SIG-M5 treated with dmso at 0.1 percent for 504 hours (cell line): ENCODE measurements at regions not wholly inside any gene's neighbourhood (a gene's known extent, or its start where the extent isn't known, plus 50 kb on each side); places are given as distances from the start of the nearest gene placed in this dataset.
"Not testable (repeated sequence)": the region's sequence is repeated elsewhere in the genome, so short reads cannot be mapped to it uniquely, and the experiment has no call there.

Experiments
- DNase-seq: peaks from one replicate; lab custom pipeline; 2025; ENCODE audit not compliant: unreplicated experiment; lab: John Stamatoyannopoulos, UW

DNA sequence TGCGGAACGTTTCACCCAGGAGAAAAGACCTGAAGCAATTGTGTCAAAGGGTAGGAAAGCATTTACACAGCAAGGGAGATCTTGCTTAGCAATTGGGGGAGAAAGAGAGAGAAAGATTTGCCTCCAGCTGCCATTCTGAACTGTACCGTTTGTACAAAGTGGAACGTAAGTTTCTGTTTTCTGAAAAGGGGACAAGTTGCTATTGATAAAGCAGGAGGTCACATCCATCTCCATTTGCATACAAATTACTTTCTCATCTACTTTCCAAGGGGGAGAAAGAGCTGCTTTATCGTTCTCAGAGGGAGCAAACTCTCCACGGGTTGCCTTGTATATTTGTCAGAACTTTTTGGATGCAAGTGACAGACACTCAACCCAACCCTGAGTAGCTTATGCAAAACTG, 92.0 kb upstream of the CARD11 start:
- no peak for DNase-seq

- DNase-seq = no peak
Observed at GRCh38 chr7:3138206-3138605, 94.5 kb upstream of the CARD11 start.

GRCh38 chr7:3138997-3139396, 95.3 kb upstream of the CARD11 start:
- DNase-seq = no peak

- DNase-seq = no peak
Observed at GRCh38 chr7:3140834-3141233, 97.2 kb upstream of the CARD11 start.

GRCh38 chr7:3141326-3141725, 97.7 kb upstream of the CARD11 start:
- no peak for DNase-seq

DNA sequence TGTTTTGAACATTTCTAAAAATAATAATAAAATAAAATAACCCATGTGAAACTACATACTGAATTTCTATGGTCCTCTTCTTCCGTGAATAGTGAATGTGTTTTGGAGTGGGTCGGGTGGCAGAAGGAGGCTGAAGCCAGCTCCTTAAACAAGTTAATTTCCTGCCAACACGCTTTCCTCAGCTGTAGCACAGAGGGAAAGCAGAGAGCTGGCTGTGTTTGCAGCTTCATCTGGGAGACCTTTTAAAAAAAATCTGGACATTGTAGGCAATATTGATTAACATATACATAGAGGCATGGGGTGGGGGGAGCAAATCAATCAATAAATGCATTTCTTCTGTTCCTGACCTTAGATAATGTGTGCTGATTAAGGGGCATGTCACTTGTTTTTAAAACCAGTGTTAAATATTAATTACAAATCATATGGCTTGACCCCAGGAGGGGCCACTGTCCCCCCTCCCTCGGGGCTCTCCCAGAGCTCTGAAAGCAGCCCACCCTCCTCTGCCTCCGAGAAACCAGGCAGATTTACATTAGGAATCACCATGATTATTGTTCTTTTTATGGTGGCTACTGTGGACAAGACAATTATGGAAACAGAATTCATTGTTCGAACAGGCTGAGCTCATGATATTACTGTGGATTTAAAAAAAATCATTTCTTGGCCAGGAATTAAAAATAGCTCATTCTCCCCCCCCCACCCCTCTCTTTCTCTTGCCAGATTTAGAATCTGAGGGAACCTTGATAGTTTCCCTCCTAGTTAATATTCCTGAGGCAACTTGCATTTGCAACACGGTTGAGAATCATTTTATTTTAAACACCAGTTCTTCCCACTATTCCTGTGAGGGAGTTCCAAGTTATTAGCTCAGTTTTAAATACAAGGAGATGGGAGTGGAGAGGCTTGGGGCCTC, 100.5 kb upstream of the CARD11 start:
- no peak for DNase-seq

DNA sequence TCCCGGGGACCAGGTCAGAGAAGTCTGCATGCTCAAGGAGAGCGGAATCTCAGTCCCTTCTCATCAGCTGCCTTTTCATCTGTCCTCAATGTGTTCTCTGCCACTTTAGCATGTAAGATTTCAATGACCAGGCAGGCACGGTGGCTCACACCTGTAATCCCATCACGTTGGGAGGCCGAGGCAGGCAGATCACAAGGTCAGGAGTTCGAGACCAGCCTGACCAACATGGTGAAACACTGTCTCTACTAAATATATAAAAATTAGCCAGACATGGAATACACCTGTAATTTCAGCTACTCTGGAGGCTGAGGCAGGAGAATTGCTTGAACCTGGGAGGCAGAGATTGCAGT, 101.1 kb upstream of the CARD11 start:
- DNase-seq = not testable (repeated sequence)

- peak; percentile 33 for DNase-seq
Observed at GRCh38 chr7:3146571-3147226, 103.0 kb upstream of the CARD11 start.

DNA sequence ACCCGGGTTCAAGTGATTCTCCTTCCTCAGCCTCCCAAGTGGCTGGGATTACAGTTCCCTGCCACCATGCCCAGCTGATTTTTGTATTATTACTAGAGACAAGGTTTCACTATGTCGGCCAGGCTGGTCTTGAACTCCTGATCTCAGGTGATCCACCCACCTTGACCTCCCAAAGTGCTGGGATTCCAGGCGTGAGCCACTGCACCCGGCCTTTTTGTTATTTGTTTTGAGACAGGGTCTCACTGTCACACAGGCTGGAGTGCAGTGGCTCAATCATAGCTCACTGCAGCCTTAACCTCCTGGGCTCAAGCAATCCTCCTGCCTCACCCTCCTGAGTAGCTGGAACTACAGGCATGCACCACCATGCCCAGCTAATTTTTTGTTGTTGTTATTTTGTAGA, 104.8 kb upstream of the CARD11 start:
- not testable (repeated sequence) for DNase-seq

GRCh38 chr7:3149231-3149995, 105.7 kb upstream of the CARD11 start:
- DNase-seq = no peak

DNA sequence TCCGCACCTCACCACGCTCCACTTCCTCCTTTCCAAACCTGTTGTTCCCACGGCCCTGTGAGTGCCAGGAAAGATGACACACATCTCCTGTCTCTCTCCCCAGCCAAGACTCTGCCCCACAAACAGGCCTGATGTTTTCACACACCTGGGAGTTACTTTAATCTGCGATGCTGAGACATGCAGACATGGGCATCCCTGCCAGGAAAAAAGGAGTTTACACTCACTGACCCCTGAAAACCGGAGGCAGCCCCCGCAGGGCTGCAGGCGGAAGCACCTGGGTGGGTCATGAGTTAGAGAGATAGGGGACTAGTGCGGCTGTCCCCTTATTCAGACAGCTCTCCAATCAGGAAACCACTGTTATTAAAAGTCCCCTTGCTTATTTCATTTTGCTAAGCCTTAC, 106.4 kb upstream of the CARD11 start:
- no peak for DNase-seq

DNA sequence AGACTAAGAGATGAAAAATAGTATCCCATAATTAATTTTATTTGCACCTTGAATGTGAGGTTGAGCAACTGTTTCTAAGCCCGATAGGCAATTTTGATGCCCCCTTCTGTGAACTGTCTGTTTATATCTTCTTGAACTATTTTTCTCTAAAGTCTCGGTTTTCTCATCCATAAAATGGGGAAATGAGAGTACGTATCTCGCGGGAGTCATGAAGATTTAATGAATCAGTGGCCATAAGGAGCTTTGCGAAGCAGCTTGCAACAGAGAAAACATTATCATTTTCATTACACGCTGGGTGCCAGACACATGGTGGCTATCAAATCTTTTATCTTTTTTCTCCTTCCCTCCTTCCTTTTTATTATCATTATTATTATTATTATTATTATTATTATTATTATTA, 108.1 kb upstream of the CARD11 start:
- DNase-seq = no peak

DNA sequence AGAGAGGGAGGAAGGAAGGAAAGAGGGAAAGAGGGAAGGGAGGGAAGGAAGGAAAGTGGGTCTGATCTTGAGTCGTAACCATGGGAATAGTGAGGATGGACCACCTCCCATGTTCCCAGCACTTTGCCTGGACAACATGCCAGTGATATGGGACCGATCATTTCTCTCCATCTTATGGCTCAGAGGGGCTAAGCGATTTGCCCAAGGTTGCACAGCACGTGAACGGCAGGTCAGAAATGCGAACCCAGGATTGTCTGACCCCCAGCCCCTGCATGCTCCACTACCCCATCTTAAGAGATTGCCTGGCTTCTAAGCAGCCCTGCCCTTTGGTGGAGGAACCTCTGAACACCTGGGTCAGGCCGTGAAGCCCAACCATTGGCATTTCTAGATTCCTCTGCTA, 109.0 kb upstream of the CARD11 start:
- no peak for DNase-seq

- no peak for DNase-seq
Observed at GRCh38 chr7:3153118-3153517, 109.5 kb upstream of the CARD11 start.

GRCh38 chr7:3154317-3154716, 110.7 kb upstream of the CARD11 start:
- DNase-seq = no peak

DNA sequence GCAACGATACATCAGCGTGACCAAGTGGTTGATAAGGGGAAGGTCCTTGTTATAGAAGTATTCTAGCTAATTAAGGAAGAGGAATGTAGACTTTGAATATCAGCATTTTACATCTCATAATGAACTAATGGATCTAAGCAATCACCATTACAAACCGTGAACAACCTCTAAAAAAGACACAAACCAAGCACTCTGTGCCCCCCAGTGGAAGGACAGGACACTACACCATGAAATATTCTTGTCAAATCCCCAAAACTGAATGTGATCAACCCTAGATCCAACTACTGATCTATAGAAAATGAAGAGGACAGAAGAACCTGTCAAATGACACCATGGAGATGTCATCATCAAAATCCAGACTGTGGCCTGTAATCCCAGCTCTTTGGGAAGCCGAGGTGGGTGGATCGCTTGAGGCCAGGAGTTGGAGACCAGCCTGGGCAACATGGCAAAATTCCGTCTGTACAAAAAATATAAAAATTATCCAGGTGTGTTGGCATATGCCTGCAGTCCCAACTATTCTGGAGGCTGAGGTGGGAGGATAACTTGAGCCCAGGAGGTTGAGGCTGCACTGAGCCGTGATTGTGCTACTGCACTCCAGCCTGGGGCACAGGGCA, 111.3 kb upstream of the CARD11 start:
- DNase-seq = peak; percentile 40

DNA sequence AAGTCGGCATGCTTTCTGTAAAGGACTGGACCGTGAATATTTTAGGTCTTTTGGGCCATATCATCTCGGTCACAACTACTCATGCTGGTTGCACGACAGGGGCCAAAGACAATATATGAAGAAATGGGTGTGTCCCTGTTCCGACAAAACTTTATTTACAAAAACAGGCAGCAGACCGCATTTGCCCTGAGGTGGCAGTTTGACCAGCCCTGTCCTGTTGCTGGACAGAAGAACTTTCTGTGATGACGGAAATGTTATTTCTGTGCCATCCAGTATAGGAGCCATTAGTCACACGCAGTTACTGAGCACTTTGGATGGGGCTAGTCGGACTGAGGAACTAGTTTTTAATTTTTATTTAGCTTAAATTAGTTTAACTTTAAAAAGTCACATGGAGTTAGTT, 112.8 kb upstream of the CARD11 start:
- DNase-seq = no peak

DNA sequence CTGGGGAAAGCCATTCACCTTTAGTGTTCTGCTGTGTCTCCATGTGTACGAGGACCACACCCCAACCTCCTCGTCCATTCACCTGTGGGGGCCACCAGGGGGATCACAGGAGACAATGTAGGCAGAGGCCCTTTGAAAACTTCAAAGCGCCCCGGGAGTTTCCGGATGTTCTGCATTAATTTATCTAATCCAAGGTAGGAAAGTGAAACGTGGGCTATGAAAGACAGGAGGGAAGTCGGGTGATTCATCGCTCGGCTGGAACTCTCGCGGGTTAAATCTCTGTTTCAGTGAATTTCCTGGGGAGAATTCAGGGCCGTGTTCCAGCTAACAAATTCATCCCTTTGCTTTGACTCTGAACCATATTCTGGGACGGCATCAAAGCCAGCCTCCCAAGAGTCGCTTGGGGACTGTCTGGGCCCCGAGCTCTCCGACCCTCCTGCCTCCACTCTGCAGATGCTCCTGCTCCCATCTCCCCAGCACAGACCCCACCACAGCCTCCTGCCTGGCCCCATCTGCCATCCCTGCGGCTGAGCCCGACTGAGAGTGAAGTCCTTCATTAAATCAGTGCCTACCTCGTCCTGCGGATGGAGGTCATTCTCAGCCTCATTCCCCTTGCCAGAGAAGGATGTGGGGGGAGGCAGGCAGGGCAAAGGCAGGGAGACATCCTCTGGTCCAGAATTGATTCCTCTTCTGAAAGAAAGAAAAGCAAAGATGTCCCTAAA, 114.1 kb upstream of the CARD11 start:
- DNase-seq = no peak

DNA sequence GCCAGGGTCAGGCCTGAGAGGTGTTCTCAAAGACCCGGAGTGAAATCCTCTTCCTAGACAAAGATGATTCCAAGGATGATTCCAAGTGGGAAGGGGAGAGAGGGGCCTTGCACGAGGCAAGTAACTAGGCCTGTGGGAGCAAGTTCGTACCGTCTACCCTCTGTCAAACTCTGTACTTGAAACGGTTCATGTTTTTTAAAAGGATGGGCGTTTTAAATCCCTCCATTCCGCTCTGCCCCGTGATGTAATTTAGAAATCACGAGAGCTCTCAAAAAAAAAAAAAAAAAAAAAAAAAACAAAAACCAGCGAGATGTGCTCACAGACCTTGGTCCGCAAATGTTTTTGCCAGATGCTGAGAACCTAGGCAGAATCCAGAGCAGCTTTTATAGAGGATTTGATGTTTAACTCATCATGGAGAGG, 114.7 kb upstream of the CARD11 start:
- DNase-seq = no peak

DNA sequence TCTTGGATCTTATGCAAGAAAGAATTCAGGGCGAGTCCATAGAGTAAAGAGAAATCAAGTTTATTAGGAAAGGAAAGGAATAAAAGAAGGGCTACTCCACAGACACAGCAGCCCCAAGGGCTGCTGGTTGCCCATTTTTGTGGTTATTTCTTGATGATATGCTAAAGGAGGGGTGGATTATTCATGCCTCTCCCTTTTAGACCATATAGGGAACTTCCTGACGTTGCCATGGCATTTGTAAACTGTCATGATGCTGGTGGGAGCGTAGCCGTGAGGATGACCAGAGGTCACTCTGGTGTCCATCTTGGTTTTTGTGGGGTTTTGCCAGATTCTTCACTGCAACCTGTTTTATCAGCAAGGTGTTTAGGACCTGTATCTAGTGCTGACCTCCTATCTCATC, 115.4 kb upstream of the CARD11 start:
- DNase-seq = no peak

DNA sequence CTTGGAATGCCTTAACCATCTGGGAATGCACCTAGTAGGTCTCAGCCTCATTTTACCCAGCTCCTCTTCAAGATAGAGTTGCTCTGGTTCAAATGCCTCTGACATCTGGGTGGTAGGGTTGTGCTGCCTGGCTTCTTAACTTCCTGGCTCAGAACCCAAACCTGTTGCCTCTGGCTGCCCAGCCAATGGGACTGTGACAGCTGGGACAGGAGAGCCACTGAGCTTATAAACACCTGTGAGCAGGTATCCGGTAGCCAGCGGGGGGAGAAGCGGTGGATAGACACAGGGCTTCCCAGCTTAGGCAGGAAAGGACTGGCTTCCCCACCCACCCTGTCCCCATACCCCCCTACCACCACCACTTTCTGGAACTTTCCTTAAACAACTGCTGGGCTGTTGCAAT, 115.8 kb upstream of the CARD11 start:
- no peak for DNase-seq
